Stimulated activated naive CD8-positive, alpha-beta T cell treated with anti-CD3 and anti-CD28 coated beads, Interleukin-15, Interleukin-2, amounts not matched to agents 100 U/mL and 50 U/mL, for 24 hours (primary cell): ENCODE measurements at regions not wholly inside any gene's neighbourhood (a gene's known extent, or its start where the extent isn't known, plus 50 kb on each side); places are given as distances from the start of the nearest gene placed in this dataset.
A peak's percentile ranks its signal among the peaks of the same experiment; 100 is the strongest.
"Not testable (repeated sequence)": the region's sequence is repeated elsewhere in the genome, so short reads cannot be mapped to it uniquely, and the experiment has no call there.

Experiments used
- ATAC-seq: fragments of 150-1000 bp; cut with Tn5 transposase; one replicate; pipeline ENCODE4 v1.10.0; 2021
- DNase-seq: peaks from one replicate; pipeline ENCODE4 v3.0.0; 2021

GRCh38 chr19:30680399-30680798 lies 308.2 kb downstream of the ZNF536 start:
- not testable (repeated sequence) for ATAC-seq, DNase-seq

- ATAC-seq, result no peak
Observed at GRCh38 chr19:30679789-30680188, 307.6 kb downstream of the ZNF536 start.

GRCh38 chr19:30679153-30679702 lies 307.0 kb downstream of the ZNF536 start:
- DNase-seq (no peak), ATAC-seq (no peak)

More at GRCh38 chr19:30679789-30680188, 307.6 kb downstream of the ZNF536 start:
- DNase-seq, result no peak

GRCh38 chr19:30678168-30678567 lies 306.0 kb downstream of the ZNF536 start:
- ATAC-seq, result no peak

GRCh38 chr19:30677702-30678101 lies 305.5 kb downstream of the ZNF536 start:
- DNase-seq (no peak), ATAC-seq (no peak)

More at GRCh38 chr19:30678168-30678567, 306.0 kb downstream of the ZNF536 start:
- no peak for DNase-seq

- ATAC-seq, result no peak
- DNase-seq, result no peak
Observed at GRCh38 chr19:30676990-30677679, 305.0 kb downstream of the ZNF536 start.

GRCh38 chr19:30675086-30675485 lies 302.9 kb downstream of the ZNF536 start:
- ATAC-seq (no peak), DNase-seq (no peak)

- no peak for ATAC-seq
- DNase-seq, result no peak
Observed at GRCh38 chr19:30674656-30675055, 302.5 kb downstream of the ZNF536 start.

- DNase-seq (no peak), ATAC-seq (no peak)
Observed at GRCh38 chr19:30673336-30673735, 301.2 kb downstream of the ZNF536 start.

GRCh38 chr19:30672926-30673325 lies 300.7 kb downstream of the ZNF536 start:
- ATAC-seq (no peak), DNase-seq (no peak)

GRCh38 chr19:30671622-30672051 lies 299.5 kb downstream of the ZNF536 start:
- DNase-seq (no peak), ATAC-seq (no peak)

- ATAC-seq, result no peak
- no peak for DNase-seq
Observed at GRCh38 chr19:30671367-30671619, 299.1 kb downstream of the ZNF536 start.

GRCh38 chr19:30670562-30671366 lies 298.6 kb downstream of the ZNF536 start:
- DNase-seq, result no peak

GRCh38 chr19:30670011-30670329 lies 297.8 kb downstream of the ZNF536 start:
- no peak for DNase-seq
- no peak for ATAC-seq

More at GRCh38 chr19:30670562-30671366, 298.6 kb downstream of the ZNF536 start:
- ATAC-seq, result no peak

GRCh38 chr19:30669329-30670010 lies 297.3 kb downstream of the ZNF536 start:
- ATAC-seq, result no peak
- peak; percentile 68 for DNase-seq

- DNase-seq, result no peak
- no peak for ATAC-seq
Observed at GRCh38 chr19:30668521-30669155, 296.5 kb downstream of the ZNF536 start.

- no peak for ATAC-seq
- no peak for DNase-seq
Observed at GRCh38 chr19:30667746-30668145, 295.6 kb downstream of the ZNF536 start.

- no peak for DNase-seq
- no peak for ATAC-seq
Observed at GRCh38 chr19:30667227-30667626, 295.0 kb downstream of the ZNF536 start.

GRCh38 chr19:30666301-30666803 lies 294.2 kb downstream of the ZNF536 start:
- ATAC-seq (no peak), DNase-seq (peak; percentile 47)

GRCh38 chr19:30665449-30665848 lies 293.3 kb downstream of the ZNF536 start:
- DNase-seq (no peak), ATAC-seq (no peak)

GRCh38 chr19:30663611-30664174 lies 291.5 kb downstream of the ZNF536 start:
- DNase-seq, result no peak
- no peak for ATAC-seq
